DOHH2 (cell line): ENCODE measurements at regions not wholly inside any gene's neighbourhood (a gene's known extent, or its start where the extent isn't known, plus 50 kb on each side); places are given as distances from the start of the nearest gene placed in this dataset.

Source experiments
- H3F3A ChIP-seq: fragments of 200-600 bp; sonication (generic), shearing (Covaris generic); 2 replicates; pipeline ENCODE4 v1.6.0; 2016; ENCODE audit warnings: antibody characterized with exemption, mild to moderate bottlenecking; ENCODE audit not compliant: control insufficient read depth, insufficient read depth
- H3K27ac ChIP-seq: fragments of 200-600 bp; sonication (generic); 2 replicates; pipeline ENCODE4 v1.5.1; 2014; ENCODE audit warnings: low read depth, mild to moderate bottlenecking, low read length, moderate library complexity
- H3K27me3 ChIP-seq: fragments of 200-600 bp; sonication (generic); 2 replicates; pipeline ENCODE4 v1.6.1; 2014; ENCODE audit warnings: mild to moderate bottlenecking, low read length, mixed read lengths; ENCODE audit not compliant: control insufficient read depth
- H3K36me3 ChIP-seq: fragments of 200-600 bp; sonication (generic); 2 replicates; pipeline ENCODE4 v1.6.1; 2014; ENCODE audit warnings: mild to moderate bottlenecking, low read length, moderate library complexity, mixed read lengths; ENCODE audit not compliant: control insufficient read depth
- H3K4me1 ChIP-seq: fragments of 200-600 bp; sonication (generic); 2 replicates; pipeline ENCODE4 v1.6.1; 2014; ENCODE audit warnings: mild to moderate bottlenecking, low read length, mixed read lengths; ENCODE audit not compliant: control insufficient read depth
- H3K4me2 ChIP-seq: fragments of 200-600 bp; sonication (generic); 2 replicates; pipeline ENCODE4 v1.6.0; 2014; ENCODE audit warnings: mild to moderate bottlenecking, low read length, moderate library complexity
- H3K4me3 ChIP-seq: fragments of 200-600 bp; sonication (generic); 2 replicates; pipeline ENCODE4 v1.5.1; 2014; ENCODE audit warnings: mild to moderate bottlenecking, low read length, mixed read lengths
- H3K79me2 ChIP-seq: fragments of 200-600 bp; sonication (generic); 2 replicates; pipeline ENCODE4 v1.6.1; 2014; ENCODE audit warnings: mild to moderate bottlenecking, low read length, mixed read lengths; ENCODE audit not compliant: control insufficient read depth
- H3K9me2 ChIP-seq: fragments of 200-600 bp; sonication (generic); replicated peaks from 2 replicates; pipeline ENCODE4 v1.6.1; 2014; ENCODE audit warnings: mild to moderate bottlenecking, low read length, mixed read lengths; ENCODE audit not compliant: control insufficient read depth
- H3K9me3 ChIP-seq: fragments of 200-600 bp; sonication (generic); 2 replicates; pipeline ENCODE4 v1.6.1; 2014; ENCODE audit warnings: antibody characterized with exemption, low read length, mixed read lengths; ENCODE audit not compliant: control insufficient read depth, insufficient read depth
- H4K20me1 ChIP-seq: fragments of 200-600 bp; sonication (generic); 2 replicates; pipeline ENCODE4 v1.6.0; 2014; ENCODE audit warnings: low read depth, mild to moderate bottlenecking, antibody characterized with exemption, low read length, moderate library complexity; ENCODE audit not compliant: control insufficient read depth, insufficient read depth
- CTCF ChIP-seq: fragments of 200-600 bp; sonication (generic); IDR thresholded peaks from one replicate; pipeline ENCODE4 v1.5.1; 2014; ENCODE audit warnings: antibody characterized with exemption, mild to moderate bottlenecking, low read depth, low read length; ENCODE audit not compliant: poor library complexity, severe bottlenecking
- EZH2phosphoT487 ChIP-seq: fragments of 200-600 bp; sonication (generic); IDR thresholded peaks from 2 replicates; pipeline ENCODE4 v1.6.1; 2017; ENCODE audit warnings: borderline replicate concordance, mild to moderate bottlenecking, antibody characterized with exemption, low read length, moderate library complexity, mixed read lengths

GRCh38 chr1:181208083-181208482 lies 119.6 kb downstream of the IER5 start:
- H3K4me1 ChIP-seq: no peaks in the 10 kb centered on the region
- H4K20me1 ChIP-seq: no peaks in the 10 kb centered on the region
- no peak overlapping the region for H3K4me3 ChIP-seq
- H3F3A ChIP-seq: no peaks in the 10 kb centered on the region
- no peaks in the 10 kb centered on the region for H3K27me3 ChIP-seq
- no peak overlapping the region for H3K4me2 ChIP-seq
- no peaks in the 10 kb centered on the region for H3K9me3 ChIP-seq
- no peaks in the 10 kb centered on the region for H3K9me2 ChIP-seq
- no peak overlapping the region for H3K27ac ChIP-seq
- TF ChIP-seq EZH2phosphoT487 (no peak), CTCF (no peak)
- H3K79me2 ChIP-seq: no peaks in the 10 kb centered on the region
- H3K36me3 ChIP-seq: no peaks in the 10 kb centered on the region

DNA sequence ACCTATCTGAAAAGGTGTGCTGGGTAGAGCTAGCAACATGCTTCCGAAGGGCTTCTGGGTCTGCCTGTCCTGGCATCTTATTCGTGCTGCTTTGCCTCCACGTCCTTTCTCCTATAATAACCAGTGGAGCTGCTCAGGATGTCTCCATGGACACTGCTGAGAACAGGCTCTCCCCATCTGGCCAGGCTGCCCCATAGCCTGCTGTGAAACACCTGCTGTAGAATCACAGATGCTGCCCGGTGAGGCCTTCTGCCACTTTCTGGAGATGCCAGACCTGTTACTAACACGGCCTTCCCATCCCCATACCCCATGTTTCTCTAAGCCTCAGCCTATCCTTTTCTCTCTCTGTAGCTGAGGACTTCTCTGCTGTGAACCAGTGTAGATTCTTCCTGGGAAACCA lies 120.5 kb downstream of the IER5 start:
- no peak for TF ChIP-seq EZH2phosphoT487
- no peak for TF ChIP-seq CTCF
- Histone ChIP-seq H3K27ac (no peak overlapping the region), H3K79me2 (no peaks in the 10 kb centered on the region), H4K20me1 (no peaks in the 10 kb centered on the region), H3K9me3 (no peaks in the 10 kb centered on the region), H3K27me3 (no peaks in the 10 kb centered on the region), H3K4me2 (no peak overlapping the region), H3F3A (no peaks in the 10 kb centered on the region), H3K36me3 (no peaks in the 10 kb centered on the region), H3K9me2 (no peaks in the 10 kb centered on the region), H3K4me1 (no peaks in the 10 kb centered on the region), H3K4me3 (no peak overlapping the region)

- H3K79me2 ChIP-seq: no peaks in the 10 kb centered on the region
- H3K4me2 ChIP-seq: no peak overlapping the region
- no peak overlapping the region for H3K27ac ChIP-seq
- H4K20me1 ChIP-seq: no peaks in the 10 kb centered on the region
- TF ChIP-seq CTCF (no peak), EZH2phosphoT487 (no peak)
- no peak overlapping the region for H3K4me3 ChIP-seq
- H3K36me3 ChIP-seq: no peaks in the 10 kb centered on the region
- no peaks in the 10 kb centered on the region for H3F3A ChIP-seq
- no peaks in the 10 kb centered on the region for H3K4me1 ChIP-seq
- H3K9me3 ChIP-seq: no peaks in the 10 kb centered on the region
- H3K27me3 ChIP-seq: no peaks in the 10 kb centered on the region
- no peaks in the 10 kb centered on the region for H3K9me2 ChIP-seq
Measured at GRCh38 chr1:181213056-181213455, 124.6 kb downstream of the IER5 start.

- TF ChIP-seq EZH2phosphoT487 (no peak), CTCF (no peak)
- no peaks in the 10 kb centered on the region for H4K20me1 ChIP-seq
- H3K4me2 ChIP-seq: no peak overlapping the region
- no peaks in the 10 kb centered on the region for H3K4me1 ChIP-seq
- no peaks in the 10 kb centered on the region for H3F3A ChIP-seq
- no peaks in the 10 kb centered on the region for H3K9me3 ChIP-seq
- H3K4me3 ChIP-seq: no peak overlapping the region
- H3K79me2 ChIP-seq: no peaks in the 10 kb centered on the region
- no peaks in the 10 kb centered on the region for H3K27me3 ChIP-seq
- no peaks in the 10 kb centered on the region for H3K9me2 ChIP-seq
- H3K27ac ChIP-seq: no peak overlapping the region
- H3K36me3 ChIP-seq: no peaks in the 10 kb centered on the region
Measured at GRCh38 chr1:181216591-181216994, 128.1 kb downstream of the IER5 start.
